ENCODE measurements at regions not wholly inside any gene's neighbourhood (a gene's known extent, or its start where the extent isn't known, plus 50 kb on each side); places are given as distances from the start of the nearest gene placed in this dataset.

DNA sequence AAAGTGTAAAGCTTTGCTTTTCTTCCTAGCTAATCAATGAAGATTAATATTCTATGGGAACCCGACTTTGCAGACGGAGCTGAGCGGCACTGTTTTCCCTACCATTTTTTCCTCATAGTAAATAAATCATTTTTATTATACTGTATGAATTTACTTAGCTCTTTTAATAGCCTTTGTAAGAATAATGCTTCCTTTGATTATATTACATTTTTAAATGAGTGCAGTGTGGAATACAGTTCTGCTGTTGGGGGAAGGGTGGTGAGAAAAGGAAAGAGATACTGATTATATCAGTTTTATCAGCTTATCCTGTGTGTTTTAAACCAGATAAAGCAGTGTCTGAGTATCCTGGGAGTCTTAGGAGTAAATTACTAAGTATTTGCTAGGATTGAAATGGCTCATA, 221.4 kb upstream of the RBFOX1 start:
- TF ChIP-seq, protein P1, sequence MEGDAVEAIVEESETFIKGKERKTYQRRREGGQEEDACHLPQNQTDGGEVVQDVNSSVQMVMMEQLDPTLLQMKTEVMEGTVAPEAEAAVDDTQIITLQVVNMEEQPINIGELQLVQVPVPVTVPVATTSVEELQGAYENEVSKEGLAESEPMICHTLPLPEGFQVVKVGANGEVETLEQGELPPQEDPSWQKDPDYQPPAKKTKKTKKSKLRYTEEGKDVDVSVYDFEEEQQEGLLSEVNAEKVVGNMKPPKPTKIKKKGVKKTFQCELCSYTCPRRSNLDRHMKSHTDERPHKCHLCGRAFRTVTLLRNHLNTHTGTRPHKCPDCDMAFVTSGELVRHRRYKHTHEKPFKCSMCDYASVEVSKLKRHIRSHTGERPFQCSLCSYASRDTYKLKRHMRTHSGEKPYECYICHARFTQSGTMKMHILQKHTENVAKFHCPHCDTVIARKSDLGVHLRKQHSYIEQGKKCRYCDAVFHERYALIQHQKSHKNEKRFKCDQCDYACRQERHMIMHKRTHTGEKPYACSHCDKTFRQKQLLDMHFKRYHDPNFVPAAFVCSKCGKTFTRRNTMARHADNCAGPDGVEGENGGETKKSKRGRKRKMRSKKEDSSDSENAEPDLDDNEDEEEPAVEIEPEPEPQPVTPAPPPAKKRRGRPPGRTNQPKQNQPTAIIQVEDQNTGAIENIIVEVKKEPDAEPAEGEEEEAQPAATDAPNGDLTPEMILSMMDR (IDR thresholded peaks at IDR 0.05), result no peak
- TF ChIP-seq POLR2A (IDR thresholded peaks at IDR 0.05) (no peak), POLR2AphosphoS5 (IDR thresholded peaks at IDR 0.05) (no peak), EP300 (IDR thresholded peaks at IDR 0.05) (no peak)
